ENCODE measurements at regions not wholly inside any gene's neighbourhood (a gene's known extent, or its start where the extent isn't known, plus 50 kb on each side); places are given as distances from the start of the nearest gene placed in this dataset.
"Not testable (repeated sequence)": the region's sequence is repeated elsewhere in the genome, so short reads cannot be mapped to it uniquely, and the experiment has no call there.

GRCh38 chr15:53843166-53843565 is 83.7 kb upstream of the WDR72 start:
- DNase-seq, result no peak

GRCh38 chr15:53841651-53842050 is 82.2 kb upstream of the WDR72 start:
- no peak for DNase-seq

- DNase-seq, result no peak
These were observed 81.2 kb upstream of the WDR72 start for GRCh38 chr15:53840681-53841080.

- DNase-seq, result peak; percentile 67
These were observed 77.8 kb upstream of the WDR72 start for GRCh38 chr15:53837263-53837662.

- DNase-seq, result no peak
These were observed 77.2 kb upstream of the WDR72 start for GRCh38 chr15:53836618-53837017.

- DNase-seq, result no peak
These were observed 75.8 kb upstream of the WDR72 start for GRCh38 chr15:53835309-53835708.

- DNase-seq, result no peak
These were observed 74.8 kb upstream of the WDR72 start for GRCh38 chr15:53834214-53834613.

GRCh38 chr15:53833134-53833624 is 73.7 kb upstream of the WDR72 start:
- DNase-seq, result no peak

- DNase-seq, result no peak
These were observed 72.7 kb upstream of the WDR72 start for GRCh38 chr15:53831907-53832770.

- DNase-seq, result no peak
These were observed 71.4 kb upstream of the WDR72 start for GRCh38 chr15:53830707-53831386.

- DNase-seq, result no peak
These were observed 70.5 kb upstream of the WDR72 start for GRCh38 chr15:53829923-53830459.

GRCh38 chr15:53829471-53829870 is 70.0 kb upstream of the WDR72 start:
- no peak for DNase-seq

GRCh38 chr15:53827355-53827754 is 67.9 kb upstream of the WDR72 start:
- no peak for DNase-seq

GRCh38 chr15:53811530-53811929 is 52.1 kb upstream of the WDR72 start:
- no peak for DNase-seq

- DNase-seq, result not testable (repeated sequence)
These were observed 50.8 kb upstream of the WDR72 start for GRCh38 chr15:53810306-53810705.
